HCT116 (cell line): ENCODE measurements at regions not wholly inside any gene's neighbourhood (a gene's known extent, or its start where the extent isn't known, plus 50 kb on each side); places are given as distances from the start of the nearest gene placed in this dataset.

Experiments used
- ATAC-seq: fragments of 200-7000 bp; cut with Tn5 transposase; 2 replicates; pipeline ENCODE4 v1.9.1; 2020; ENCODE audit warnings: mild to moderate bottlenecking, moderate library complexity
- BruUV-seq: library from RNA; stranded (reverse); fragments of 400-500 nt; replicated peaks from 2 replicates; lab custom pipeline; 2021; lab: Mats Ljungman, UMichigan
- CTCF ChIA-PET: fragments of 300-600 bp; sonication (Branson Sonifier 250); formaldehyde crosslinking; loops from one replicate; lab custom pipeline; 2021; ENCODE audit warnings: antibody characterized with exemption; lab: Charles Lee
- POLR2A ChIA-PET: fragments of 300-600, 350-600 bp; sonication (Branson Sonifier 250); formaldehyde crosslinking; loops from one replicate; lab custom pipeline; 2021; ENCODE audit warnings: antibody characterized with exemption; lab: Charles Lee
- RAD21 ChIA-PET, 2 experiments: fragments of 300-600 bp; sonication (Branson Sonifier 250); formaldehyde crosslinking; loops; one replicate each; lab custom pipeline; 2023; ENCODE audit warnings: low total read pairs in 2 of 2; ENCODE audit not compliant: uncharacterized antibody in 2 of 2, unreplicated experiment in 2 of 2, low non-redundant PET in 1 of 2; lab: Charles Lee
- DNase-seq: peaks from one replicate; pipeline ENCODE4 v3.0.0-alpha.2; 2010; ENCODE audit warnings: low read depth, low spot score
- H2AFZ ChIP-seq: fragments of 200-600 bp; shearing (Covaris generic), sonication (generic); 2 replicates; pipeline ENCODE4 v1.6.1; 2017; ENCODE audit warnings: low read depth, mixed run types, mixed read lengths, antibody characterized with exemption, low read length; ENCODE audit not compliant: poor library complexity, severe bottlenecking
- H3K27ac ChIP-seq: 2 replicates; pipeline ENCODE4 v1.5.1; 2012; ENCODE audit warnings: low read depth, low read length
- H3K27me3 ChIP-seq: fragments of 200-600 bp; sonication (generic); 2 replicates; pipeline ENCODE4 v1.6.1; 2016; ENCODE audit warnings: mixed run types, low read length, mixed read lengths; ENCODE audit not compliant: insufficient read depth
- H3K36me3 ChIP-seq, 2 experiments: fragments of 200-500 bp in 1 of 2; fragments of 200-600 bp in 1 of 2; sonication (Bioruptor generic) in 1 of 2; sonication (generic) in 1 of 2; 2 replicates each; pipeline versions ENCODE4 v1.5.1 to v1.6.1; 2014 to 2016; ENCODE audit warnings: low read length in 2 of 2, inconsistent platforms in 1 of 2, mixed read lengths in 1 of 2, mixed run types in 1 of 2; ENCODE audit not compliant: insufficient read depth in 2 of 2, control insufficient read depth in 1 of 2
- H3K4me1 ChIP-seq, 2 experiments: fragments of 200-600 bp in 1 of 2; sonication (generic) in 1 of 2; 2 replicates each; pipeline versions ENCODE4 v1.5.1 to v1.6.1; 2012 to 2017; ENCODE audit warnings: low read length in 2 of 2, inconsistent platforms in 1 of 2, mild to moderate bottlenecking in 1 of 2, mixed read lengths in 1 of 2, mixed run types in 1 of 2, moderate library complexity in 1 of 2; ENCODE audit not compliant: insufficient read depth in 2 of 2, control insufficient read depth in 1 of 2
- H3K4me2 ChIP-seq: fragments of 200-600 bp; sonication (generic); 2 replicates; pipeline ENCODE4 v1.6.1; 2017; ENCODE audit warnings: mixed run types, low read length, mixed read lengths
- H3K4me3 ChIP-seq, 2 experiments: fragments of 200-600 bp in 1 of 2; sonication (generic) in 1 of 2; replicated peaks in 1 of 2; 2 replicates each; pipeline ENCODE4 v1.5.1; 2011 to 2016; ENCODE audit warnings: low read length in 2 of 2, control low read depth in 1 of 2, low read depth in 1 of 2, mild to moderate bottlenecking in 1 of 2, mixed read lengths in 1 of 2, mixed run types in 1 of 2
- H3K79me2 ChIP-seq: fragments of 200-600 bp; sonication (generic); 2 replicates; pipeline ENCODE4 v1.6.1; 2017; ENCODE audit warnings: mild to moderate bottlenecking, mixed run types, low read length, moderate library complexity, mixed read lengths; ENCODE audit not compliant: insufficient read depth
- H3K9ac ChIP-seq: fragments of 200-600 bp; sonication (generic); 2 replicates; pipeline ENCODE4 v1.6.1; 2016; ENCODE audit warnings: low read length, mixed read lengths
- H3K9me2 ChIP-seq: fragments of 200-600 bp; sonication (generic), shearing (Covaris generic); 2 replicates; pipeline ENCODE4 v1.6.1; 2017; ENCODE audit warnings: mixed run types, mild to moderate bottlenecking, moderate library complexity; ENCODE audit not compliant: insufficient read depth
- H3K9me3 ChIP-seq, 2 experiments: fragments of 200-500 bp in 1 of 2; fragments of 200-600 bp in 1 of 2; sonication (Bioruptor generic) in 1 of 2; sonication (generic) in 1 of 2; 2 replicates each; pipeline ENCODE4 v1.6.1; 2014 to 2017; ENCODE audit warnings: low read length in 2 of 2, mixed read lengths in 2 of 2, inconsistent platforms in 1 of 2, low read depth in 1 of 2, mild to moderate bottlenecking in 1 of 2, mixed run types in 1 of 2, moderate library complexity in 1 of 2; ENCODE audit not compliant: control insufficient read depth in 1 of 2, insufficient read depth in 1 of 2
- H4K20me1 ChIP-seq: fragments of 200-600 bp; sonication (generic), shearing (Covaris generic); 2 replicates; pipeline ENCODE4 v1.6.1; 2017; ENCODE audit warnings: mixed run types, mild to moderate bottlenecking, moderate library complexity; ENCODE audit not compliant: insufficient read depth
- CEBPB ChIP-seq: IDR thresholded peaks from 2 replicates; pipeline ENCODE4 v1.6.1; 2012; ENCODE audit warnings: low read depth
- EGR1 ChIP-seq: IDR thresholded peaks from 2 replicates; pipeline ENCODE4 v1.6.1; 2012; ENCODE audit warnings: low read depth
- ELF1 ChIP-seq: IDR thresholded peaks from 2 replicates; pipeline ENCODE4 v1.6.1; 2012; ENCODE audit warnings: low read depth, borderline replicate concordance
- EZH2 ChIP-seq: fragments of 200-600 bp; sonication (generic); IDR thresholded peaks from 2 replicates; pipeline ENCODE4 v1.6.1; 2017; ENCODE audit warnings: antibody characterized with exemption, mixed run types
- EZH2phosphoT487 ChIP-seq: fragments of 200-600 bp; IDR thresholded peaks from 2 replicates; pipeline ENCODE4 v1.6.1; 2018; ENCODE audit warnings: antibody characterized with exemption, borderline replicate concordance
- FOSL1 ChIP-seq: IDR thresholded peaks from 2 replicates; pipeline ENCODE4 v1.6.1; 2012; ENCODE audit warnings: low read depth
- POLR2A ChIP-seq: IDR thresholded peaks from 2 replicates; pipeline ENCODE4 v1.7.0; 2011; ENCODE audit warnings: borderline replicate concordance; ENCODE audit not compliant: insufficient read depth, insufficient read length; ENCODE audit errors: extremely low read depth
- RAD21 ChIP-seq: IDR thresholded peaks from 2 replicates; pipeline ENCODE4 v1.6.1; 2012; ENCODE audit warnings: low read depth, mild to moderate bottlenecking
- SIN3A ChIP-seq: IDR thresholded peaks from 2 replicates; pipeline ENCODE4 v1.6.1; 2012; ENCODE audit warnings: low read depth
- SP1 ChIP-seq: IDR thresholded peaks from 2 replicates; pipeline ENCODE4 v1.6.1; 2012; ENCODE audit warnings: low read depth
- SRF ChIP-seq: IDR thresholded peaks from 2 replicates; pipeline ENCODE4 v1.6.1; 2012; ENCODE audit warnings: low read depth
- TCF7L2 ChIP-seq: IDR thresholded peaks from 2 replicates; pipeline ENCODE4 v1.7.0; 2011; ENCODE audit warnings: borderline replicate concordance, inconsistent platforms; ENCODE audit not compliant: insufficient read depth, insufficient read length; ENCODE audit errors: extremely low read depth
- YY1 ChIP-seq: IDR thresholded peaks from 2 replicates; pipeline ENCODE4 v1.6.1; 2011; ENCODE audit warnings: low read length, low read depth, moderate library complexity, mild to moderate bottlenecking; ENCODE audit not compliant: insufficient replicate concordance; ENCODE audit errors: extremely low read depth
- ZNF274 ChIP-seq: fragments of 200-500 bp; sonication (Bioruptor generic); IDR thresholded peaks from 2 replicates; pipeline ENCODE4 v1.6.1; 2014; ENCODE audit warnings: mild to moderate bottlenecking, low read depth, low read length, inconsistent platforms
- intact Hi-C: fragments of 100-400 bp; cut with micrococcal nuclease; formaldehyde crosslinking; loops from 2 replicates; pipeline ENCODE4 v1.10.0; 2022
- TF ChIP-seq, protein P1 (sequence below): IDR thresholded peaks from 2 replicates; pipeline ENCODE4 v1.6.1; 2012; ENCODE audit warnings: low read depth
- TF ChIP-seq, protein P2 (sequence below): IDR thresholded peaks from 2 replicates; pipeline ENCODE4 v1.6.1; 2012
- TF ChIP-seq, protein P3 (sequence below): IDR thresholded peaks from 2 replicates; pipeline ENCODE4 v1.6.1; 2012
- TF ChIP-seq, protein P4 (sequence below), 3 experiments: fragments of 200-600 bp in 1 of 3; sonication (generic) in 1 of 3; IDR thresholded peaks in 2 of 3; conservative IDR thresholded peaks in 1 of 3; 2 replicates each; pipeline ENCODE4 v1.5.1; 2012 to 2017; ENCODE audit warnings: low read depth in 2 of 3, low read length in 2 of 3, antibody characterized with exemption in 1 of 3, borderline replicate concordance in 1 of 3, control low read depth in 1 of 3, mild to moderate bottlenecking in 1 of 3, mixed read lengths in 1 of 3, mixed run types in 1 of 3, moderate library complexity in 1 of 3; ENCODE audit not compliant: insufficient read depth in 1 of 3

DNA sequence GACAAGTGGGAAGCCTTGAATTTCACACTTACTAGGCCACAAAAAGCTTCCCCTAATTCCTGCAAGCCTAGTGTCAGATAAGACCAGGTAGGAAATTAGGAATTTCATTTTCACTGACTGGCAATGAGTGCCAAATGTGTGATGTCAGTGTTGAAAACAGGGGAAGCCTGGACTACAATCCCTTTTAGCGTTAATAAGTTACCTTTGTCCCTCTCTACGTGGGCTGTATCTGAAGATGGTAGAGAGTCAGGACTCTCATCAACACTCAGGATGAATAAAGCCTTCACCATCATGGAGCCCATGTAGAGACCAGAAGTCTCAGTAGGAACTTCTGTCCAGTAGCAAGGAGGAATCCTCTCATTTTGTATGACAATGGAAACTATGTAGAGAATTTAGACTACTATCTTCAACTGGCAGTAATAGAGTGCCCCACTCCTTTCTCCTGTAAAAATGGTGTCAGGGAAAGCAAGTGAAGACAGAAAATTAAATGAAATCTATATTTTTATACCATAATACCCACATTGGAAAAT lies 324.1 kb upstream of the KLHL1 start:
- no TSS peak for BruUV-seq
- no peaks in the 10 kb centered on the region for H3K79me2 ChIP-seq
- H3K4me2 ChIP-seq, result no peak overlapping the region
- no peaks in the 10 kb centered on the region for H3K27me3 ChIP-seq
- H3K27ac ChIP-seq, result no peak overlapping the region
- no peak for ATAC-seq
- no peaks in the 10 kb centered on the region for H3K9me3 ChIP-seq
- ChIA-PET CTCF (no interaction called here), RAD21 (no interaction called here), POLR2A (no interaction called here)
- TF ChIP-seq RAD21, result no peak
- no peak for TF ChIP-seq EZH2phosphoT487
- TF ChIP-seq, protein P1, sequence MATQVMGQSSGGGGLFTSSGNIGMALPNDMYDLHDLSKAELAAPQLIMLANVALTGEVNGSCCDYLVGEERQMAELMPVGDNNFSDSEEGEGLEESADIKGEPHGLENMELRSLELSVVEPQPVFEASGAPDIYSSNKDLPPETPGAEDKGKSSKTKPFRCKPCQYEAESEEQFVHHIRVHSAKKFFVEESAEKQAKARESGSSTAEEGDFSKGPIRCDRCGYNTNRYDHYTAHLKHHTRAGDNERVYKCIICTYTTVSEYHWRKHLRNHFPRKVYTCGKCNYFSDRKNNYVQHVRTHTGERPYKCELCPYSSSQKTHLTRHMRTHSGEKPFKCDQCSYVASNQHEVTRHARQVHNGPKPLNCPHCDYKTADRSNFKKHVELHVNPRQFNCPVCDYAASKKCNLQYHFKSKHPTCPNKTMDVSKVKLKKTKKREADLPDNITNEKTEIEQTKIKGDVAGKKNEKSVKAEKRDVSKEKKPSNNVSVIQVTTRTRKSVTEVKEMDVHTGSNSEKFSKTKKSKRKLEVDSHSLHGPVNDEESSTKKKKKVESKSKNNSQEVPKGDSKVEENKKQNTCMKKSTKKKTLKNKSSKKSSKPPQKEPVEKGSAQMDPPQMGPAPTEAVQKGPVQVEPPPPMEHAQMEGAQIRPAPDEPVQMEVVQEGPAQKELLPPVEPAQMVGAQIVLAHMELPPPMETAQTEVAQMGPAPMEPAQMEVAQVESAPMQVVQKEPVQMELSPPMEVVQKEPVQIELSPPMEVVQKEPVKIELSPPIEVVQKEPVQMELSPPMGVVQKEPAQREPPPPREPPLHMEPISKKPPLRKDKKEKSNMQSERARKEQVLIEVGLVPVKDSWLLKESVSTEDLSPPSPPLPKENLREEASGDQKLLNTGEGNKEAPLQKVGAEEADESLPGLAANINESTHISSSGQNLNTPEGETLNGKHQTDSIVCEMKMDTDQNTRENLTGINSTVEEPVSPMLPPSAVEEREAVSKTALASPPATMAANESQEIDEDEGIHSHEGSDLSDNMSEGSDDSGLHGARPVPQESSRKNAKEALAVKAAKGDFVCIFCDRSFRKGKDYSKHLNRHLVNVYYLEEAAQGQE, result no peak
- TF ChIP-seq EZH2, result no peak
- no peak for TF ChIP-seq CEBPB
- TF ChIP-seq, protein P2, sequence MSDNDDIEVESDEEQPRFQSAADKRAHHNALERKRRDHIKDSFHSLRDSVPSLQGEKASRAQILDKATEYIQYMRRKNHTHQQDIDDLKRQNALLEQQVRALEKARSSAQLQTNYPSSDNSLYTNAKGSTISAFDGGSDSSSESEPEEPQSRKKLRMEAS, result no peak
- no peak for TF ChIP-seq SP1
- no peak for TF ChIP-seq YY1
- no peak for TF ChIP-seq ELF1
- no peak for TF ChIP-seq ZNF274
- TF ChIP-seq, protein P3, sequence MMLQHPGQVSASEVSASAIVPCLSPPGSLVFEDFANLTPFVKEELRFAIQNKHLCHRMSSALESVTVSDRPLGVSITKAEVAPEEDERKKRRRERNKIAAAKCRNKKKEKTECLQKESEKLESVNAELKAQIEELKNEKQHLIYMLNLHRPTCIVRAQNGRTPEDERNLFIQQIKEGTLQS, result no peak
- TF ChIP-seq TCF7L2, result no peak
- no peak for TF ChIP-seq EGR1
- no peak for TF ChIP-seq SRF
- no peak for TF ChIP-seq POLR2A
- TF ChIP-seq, protein P4, sequence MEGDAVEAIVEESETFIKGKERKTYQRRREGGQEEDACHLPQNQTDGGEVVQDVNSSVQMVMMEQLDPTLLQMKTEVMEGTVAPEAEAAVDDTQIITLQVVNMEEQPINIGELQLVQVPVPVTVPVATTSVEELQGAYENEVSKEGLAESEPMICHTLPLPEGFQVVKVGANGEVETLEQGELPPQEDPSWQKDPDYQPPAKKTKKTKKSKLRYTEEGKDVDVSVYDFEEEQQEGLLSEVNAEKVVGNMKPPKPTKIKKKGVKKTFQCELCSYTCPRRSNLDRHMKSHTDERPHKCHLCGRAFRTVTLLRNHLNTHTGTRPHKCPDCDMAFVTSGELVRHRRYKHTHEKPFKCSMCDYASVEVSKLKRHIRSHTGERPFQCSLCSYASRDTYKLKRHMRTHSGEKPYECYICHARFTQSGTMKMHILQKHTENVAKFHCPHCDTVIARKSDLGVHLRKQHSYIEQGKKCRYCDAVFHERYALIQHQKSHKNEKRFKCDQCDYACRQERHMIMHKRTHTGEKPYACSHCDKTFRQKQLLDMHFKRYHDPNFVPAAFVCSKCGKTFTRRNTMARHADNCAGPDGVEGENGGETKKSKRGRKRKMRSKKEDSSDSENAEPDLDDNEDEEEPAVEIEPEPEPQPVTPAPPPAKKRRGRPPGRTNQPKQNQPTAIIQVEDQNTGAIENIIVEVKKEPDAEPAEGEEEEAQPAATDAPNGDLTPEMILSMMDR (IDR thresholded peaks at IDR 0.05 in 2 of 3, conservative IDR thresholded peaks at IDR 0.05 in 1 of 3; ENCODE audit: borderline replicate concordance in 1 of 3, insufficient read depth in 1 of 3, low read depth in 2 of 3, low read length in 2 of 3), result no peak
- TF ChIP-seq FOSL1, result no peak
- TF ChIP-seq SIN3A, result no peak
- no peaks in the 10 kb centered on the region for H4K20me1 ChIP-seq
- no peak overlapping the region for H3K9ac ChIP-seq
- no peak overlapping the region for H2AFZ ChIP-seq
- intact Hi-C loops, result no loop called here
- H3K36me3 ChIP-seq, result no peaks in the 10 kb centered on the region
- H3K4me1 ChIP-seq, result no peaks in the 10 kb centered on the region
- H3K9me2 ChIP-seq, result no peaks in the 10 kb centered on the region
- DNase-seq, result no peak
- no peak overlapping the region for H3K4me3 ChIP-seq
